ENCODE measurements at regions not wholly inside any gene's neighbourhood (a gene's known extent, or its start where the extent isn't known, plus 50 kb on each side); places are given as distances from the start of the nearest gene placed in this dataset.

GRCh38 chr22:26892166-26893041 is 235.0 kb downstream of the MIAT start:
- Mint-ChIP-seq H3K36me3 (ENCODE audit: low read depth) (no peaks in the 10 kb centered on the region), H3K4me3 (no peak overlapping the region), H3K27ac (ENCODE audit: unreplicated experiment) (peak overlapping the region; percentile 45), H3K9me3 (no peaks in the 10 kb centered on the region), H3K27me3 (ENCODE audit: low read depth) (no peaks in the 10 kb centered on the region), H3K4me1 (peaks cover 27% of the 10 kb centered on the region)
- DNase-seq (ENCODE audit: low read depth, low spot score): no peak
- no peak for TF ChIP-seq CTCF (conservative IDR thresholded peaks at IDR 0.05)

GRCh38 chr22:26893173-26894110 is 236.1 kb downstream of the MIAT start:
- Mint-ChIP-seq H3K27ac (ENCODE audit: unreplicated experiment) (no peak overlapping the region), H3K4me3 (no peak overlapping the region), H3K36me3 (ENCODE audit: low read depth) (peaks cover 3% of the 10 kb centered on the region), H3K9me3 (peaks cover 4% of the 10 kb centered on the region), H3K4me1 (peaks cover 20% of the 10 kb centered on the region), H3K27me3 (ENCODE audit: low read depth) (no peaks in the 10 kb centered on the region)
- DNase-seq (ENCODE audit: low read depth, low spot score): no peak
- TF ChIP-seq CTCF (conservative IDR thresholded peaks at IDR 0.05): no peak

GRCh38 chr22:26894362-26894761 is 237.0 kb downstream of the MIAT start:
- Mint-ChIP-seq H3K9me3 (peaks cover 4% of the 10 kb centered on the region), H3K27ac (ENCODE audit: unreplicated experiment) (no peak overlapping the region), H3K36me3 (ENCODE audit: low read depth) (peaks cover 3% of the 10 kb centered on the region), H3K27me3 (ENCODE audit: low read depth) (no peaks in the 10 kb centered on the region), H3K4me3 (no peak overlapping the region), H3K4me1 (peaks cover 23% of the 10 kb centered on the region)
- no peak for TF ChIP-seq CTCF (conservative IDR thresholded peaks at IDR 0.05)
- DNase-seq (ENCODE audit: low read depth, low spot score): no peak

- TF ChIP-seq CTCF (conservative IDR thresholded peaks at IDR 0.05): no peak
- no peak for DNase-seq (ENCODE audit: low read depth, low spot score)
- Mint-ChIP-seq H3K4me1 (peaks cover 23% of the 10 kb centered on the region), H3K36me3 (ENCODE audit: low read depth) (peaks cover 3% of the 10 kb centered on the region), H3K27ac (ENCODE audit: unreplicated experiment) (no peak overlapping the region), H3K9me3 (peaks cover 4% of the 10 kb centered on the region), H3K27me3 (ENCODE audit: low read depth) (no peaks in the 10 kb centered on the region), H3K4me3 (no peak overlapping the region)
These were observed 237.5 kb downstream of the MIAT start for GRCh38 chr22:26894766-26895485.

GRCh38 chr22:26897384-26897783 is 240.0 kb downstream of the MIAT start:
- TF ChIP-seq CTCF (conservative IDR thresholded peaks at IDR 0.05): no peak
- Mint-ChIP-seq H3K36me3 (ENCODE audit: low read depth) (peaks cover 3% of the 10 kb centered on the region), H3K27ac (ENCODE audit: unreplicated experiment) (no peak overlapping the region), H3K9me3 (peaks cover 4% of the 10 kb centered on the region), H3K4me3 (no peak overlapping the region), H3K4me1 (peaks cover 30% of the 10 kb centered on the region), H3K27me3 (ENCODE audit: low read depth) (no peaks in the 10 kb centered on the region)
- no peak for DNase-seq (ENCODE audit: low read depth, low spot score)
